ENCODE measurements at regions not wholly inside any gene's neighbourhood (a gene's known extent, or its start where the extent isn't known, plus 50 kb on each side); places are given as distances from the start of the nearest gene placed in this dataset.
"Not testable (repeated sequence)": the region's sequence is repeated elsewhere in the genome, so short reads cannot be mapped to it uniquely, and the experiment has no call there.

GRCh38 chr7:21327422-21328409 is 100.2 kb upstream of the SP4 start:
- DNase-seq: no peak

- no peak for DNase-seq
Measured at GRCh38 chr7:21330462-21331178, 97.3 kb upstream of the SP4 start.

GRCh38 chr7:21334906-21335305 is 93.0 kb upstream of the SP4 start:
- no peak for DNase-seq

- DNase-seq: no peak
Measured at GRCh38 chr7:21336743-21337142, 91.1 kb upstream of the SP4 start.

GRCh38 chr7:21338728-21339164 is 89.1 kb upstream of the SP4 start:
- no peak for DNase-seq

- not testable (repeated sequence) for DNase-seq
Measured at GRCh38 chr7:21344900-21345299, 83.0 kb upstream of the SP4 start.

- DNase-seq: no peak
Measured at GRCh38 chr7:21345361-21345760, 82.5 kb upstream of the SP4 start.

- DNase-seq: no peak
Measured at GRCh38 chr7:21346297-21346696, 81.6 kb upstream of the SP4 start.

- DNase-seq: no peak
Measured at GRCh38 chr7:21352540-21353387, 75.1 kb upstream of the SP4 start.

GRCh38 chr7:21353388-21353780 is 74.5 kb upstream of the SP4 start:
- DNase-seq: no peak

GRCh38 chr7:21354284-21354683 is 73.6 kb upstream of the SP4 start:
- DNase-seq: no peak

- DNase-seq: no peak
Measured at GRCh38 chr7:21355406-21355874, 72.4 kb upstream of the SP4 start.

GRCh38 chr7:21356616-21357015 is 71.3 kb upstream of the SP4 start:
- no peak for DNase-seq

GRCh38 chr7:21357151-21358097 is 70.5 kb upstream of the SP4 start:
- DNase-seq: no peak

- peak; percentile 15 for DNase-seq
Measured at GRCh38 chr7:21358648-21359047, 69.2 kb upstream of the SP4 start.

- DNase-seq: peak; percentile 10
Measured at GRCh38 chr7:21359163-21359562, 68.7 kb upstream of the SP4 start.

- no peak for DNase-seq
Measured at GRCh38 chr7:21361413-21362125, 66.3 kb upstream of the SP4 start.

- DNase-seq: no peak
Measured at GRCh38 chr7:21364801-21365271, 63.0 kb upstream of the SP4 start.

- no peak for DNase-seq
Measured at GRCh38 chr7:21365866-21366624, 61.8 kb upstream of the SP4 start.

GRCh38 chr7:21367081-21367480 is 60.8 kb upstream of the SP4 start:
- DNase-seq: no peak
